Keratinocyte (primary cell): ENCODE measurements at regions not wholly inside any gene's neighbourhood (a gene's known extent, or its start where the extent isn't known, plus 50 kb on each side); places are given as distances from the start of the nearest gene placed in this dataset.

ENCODE experiments used
- DNase-seq: peaks from one replicate; pipeline ENCODE4 v3.0.0-alpha.2; 2011; ENCODE audit warnings: low read depth, missing footprints, low spot score
- FAIRE-seq: peaks from 2 replicates; lab custom pipeline; 2011; peaks lifted over from hg19 to GRCh38; lab: Jason Lieb, UNC
- H2AFZ ChIP-seq: 2 replicates; pipeline ENCODE4 v1.6.0; 2012; ENCODE audit warnings: low read length, control low read depth, inconsistent platforms; ENCODE audit not compliant: control insufficient read depth
- H3K27ac ChIP-seq: 2 replicates; pipeline ENCODE4 v1.5.1; 2011; ENCODE audit warnings: low read length; ENCODE audit not compliant: control insufficient read depth, insufficient read depth
- H3K27me3 ChIP-seq: 3 replicates; pipeline ENCODE4 v1.6.0; 2011; ENCODE audit warnings: low read length; ENCODE audit not compliant: control insufficient read depth, insufficient read depth; ENCODE audit errors: extremely low read depth
- H3K36me3 ChIP-seq, 2 experiments: 2 replicates in 1 of 2; 3 replicates in 1 of 2; pipeline ENCODE4 v1.5.1; 2011; ENCODE audit warnings: low read length in 2 of 2, mild to moderate bottlenecking in 1 of 2; ENCODE audit not compliant: control insufficient read depth in 2 of 2, insufficient read depth in 2 of 2; ENCODE audit errors: extremely low read depth in 1 of 2
- H3K4me1 ChIP-seq: 3 replicates; pipeline ENCODE4 v1.5.1; 2011; ENCODE audit warnings: low read length; ENCODE audit not compliant: control insufficient read depth, insufficient read depth; ENCODE audit errors: extremely low read depth
- H3K4me2 ChIP-seq: 3 replicates; pipeline ENCODE4 v1.6.0; 2011; ENCODE audit warnings: low read depth, low read length; ENCODE audit not compliant: control insufficient read depth, insufficient read depth; ENCODE audit errors: extremely low read depth
- H3K4me3 ChIP-seq, 3 experiments: fragments of 200-600 bp in 1 of 3; sonication (generic) in 1 of 3; 2 replicates in 2 of 3; 3 replicates in 1 of 3; pipeline ENCODE4 v1.5.1; 2011 to 2016; ENCODE audit warnings: low read length in 3 of 3, mild to moderate bottlenecking in 3 of 3, control low read depth in 2 of 3, inconsistent platforms in 1 of 3, low read depth in 1 of 3, mixed read lengths in 1 of 3, mixed run types in 1 of 3, moderate library complexity in 1 of 3; ENCODE audit not compliant: control insufficient read depth in 2 of 3, insufficient read depth in 2 of 3; ENCODE audit errors: extremely low read depth in 1 of 3
- H3K79me2 ChIP-seq: 2 replicates; pipeline ENCODE4 v1.6.0; 2012; ENCODE audit warnings: low read length; ENCODE audit not compliant: control insufficient read depth, insufficient read depth
- H3K9ac ChIP-seq: 3 replicates; pipeline ENCODE4 v1.6.0; 2011; ENCODE audit warnings: low read length; ENCODE audit not compliant: control insufficient read depth, insufficient read depth; ENCODE audit errors: extremely low read depth
- H3K9me1 ChIP-seq: 3 replicates; pipeline ENCODE4 v1.6.0; 2011; ENCODE audit warnings: low read length; ENCODE audit not compliant: control insufficient read depth, insufficient read depth; ENCODE audit errors: extremely low read depth
- H3K9me3 ChIP-seq: 2 replicates; pipeline ENCODE4 v1.5.1; 2012; ENCODE audit warnings: low read depth, low read length; ENCODE audit not compliant: control insufficient read depth
- H4K20me1 ChIP-seq: 3 replicates; pipeline ENCODE4 v1.6.0; 2011; ENCODE audit warnings: low read length; ENCODE audit not compliant: control insufficient read depth, insufficient read depth; ENCODE audit errors: extremely low read depth
- CTCF ChIP-seq, 3 experiments: IDR thresholded peaks in 1 of 3; conservative IDR thresholded peaks in 1 of 3; optimal IDR thresholded peaks in 1 of 3; 2 replicates in 2 of 3; 3 replicates in 1 of 3; pipeline versions ENCODE3 to v1.5.1; 2011; ENCODE audit warnings: low read length in 3 of 3, mild to moderate bottlenecking in 3 of 3, moderate library complexity in 2 of 3, control low read depth in 1 of 3, inconsistent platforms in 1 of 3; ENCODE audit not compliant: insufficient read depth in 2 of 3; ENCODE audit errors: extremely low read depth in 1 of 3
- EZH2 ChIP-seq: IDR thresholded peaks from one replicate; pipeline ENCODE4 v1.6.1; 2012; ENCODE audit warnings: inconsistent platforms, mild to moderate bottlenecking, low read length, moderate library complexity
- dilution Hi-C: fragments of 300-500 bp; cut with MboI; formaldehyde crosslinking; loops from one replicate; pipeline ENCODE4 v1.7.0; 2020; ENCODE audit warnings: low sequenced_read_pairs; ENCODE audit not compliant: extremely low pct_ligation_motif_present

GRCh38 chr12:19979584-19979983 lies 388.8 kb upstream of the PDE3A start:
- Histone ChIP-seq H3K4me1 (no peaks in the 10 kb centered on the region), H3K27ac (no peak overlapping the region), H4K20me1 (no peaks in the 10 kb centered on the region), H3K36me3 (no peaks in the 10 kb centered on the region), H3K27me3 (no peaks in the 10 kb centered on the region), H3K4me3 (no peak overlapping the region), H3K79me2 (no peaks in the 10 kb centered on the region), H2AFZ (no peak overlapping the region), H3K9me3 (no peaks in the 10 kb centered on the region), H3K9me1 (no peaks in the 10 kb centered on the region), H3K9ac (no peak overlapping the region), H3K4me2 (no peak overlapping the region)
- DNase-seq: no peak
- no peak for TF ChIP-seq CTCF (optimal IDR thresholded peaks at IDR 0.05 in 1 of 3, IDR thresholded peaks at IDR 0.05 in 1 of 3, conservative IDR thresholded peaks at IDR 0.05 in 1 of 3; ENCODE audit: extremely low read depth in 1 of 3, insufficient read depth in 2 of 3, low read length in 3 of 3)
- no peak for FAIRE-seq
- dilution Hi-C loops: no loop called here

DNA sequence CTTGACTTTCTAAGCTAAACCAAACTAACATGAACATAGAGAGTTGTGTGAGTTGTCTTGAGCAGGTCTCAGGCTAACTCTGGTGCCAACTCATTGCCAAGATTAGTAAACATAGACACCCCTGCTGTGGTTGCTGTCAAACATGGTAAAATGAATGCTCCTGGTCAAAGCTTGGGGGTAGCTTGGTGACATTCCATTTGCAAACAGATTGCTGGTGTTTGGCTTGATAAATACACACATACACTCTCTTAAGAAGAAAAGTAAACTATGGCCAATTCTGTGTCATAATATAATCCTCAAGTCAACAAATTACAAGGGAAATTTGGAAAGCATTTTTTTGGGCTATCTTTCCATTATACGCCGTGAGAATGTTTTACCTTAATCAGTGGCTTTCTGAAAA lies 386.4 kb upstream of the PDE3A start:
- no peak for TF ChIP-seq CTCF (optimal IDR thresholded peaks at IDR 0.05 in 1 of 3, IDR thresholded peaks at IDR 0.05 in 1 of 3, conservative IDR thresholded peaks at IDR 0.05 in 1 of 3; ENCODE audit: extremely low read depth in 1 of 3, insufficient read depth in 2 of 3, low read length in 3 of 3)
- no peak for TF ChIP-seq EZH2
- no peaks in the 10 kb centered on the region for H3K27me3 ChIP-seq
- H3K36me3 ChIP-seq: no peaks in the 10 kb centered on the region
- H3K27ac ChIP-seq: no peak overlapping the region
- H3K9me3 ChIP-seq: no peaks in the 10 kb centered on the region
- H3K4me1 ChIP-seq: no peaks in the 10 kb centered on the region
- H3K9ac ChIP-seq: no peak overlapping the region
- H3K9me1 ChIP-seq: no peaks in the 10 kb centered on the region
- H3K4me3 ChIP-seq: no peak overlapping the region
- no peak overlapping the region for H2AFZ ChIP-seq
- FAIRE-seq (no peak), DNase-seq (no peak)
- dilution Hi-C loops: no loop called here
- no peaks in the 10 kb centered on the region for H4K20me1 ChIP-seq
- H3K4me2 ChIP-seq: no peak overlapping the region
- no peaks in the 10 kb centered on the region for H3K79me2 ChIP-seq
